ENCODE measurements at regions not wholly inside any gene's neighbourhood (a gene's known extent, or its start where the extent isn't known, plus 50 kb on each side); places are given as distances from the start of the nearest gene placed in this dataset.

DNA sequence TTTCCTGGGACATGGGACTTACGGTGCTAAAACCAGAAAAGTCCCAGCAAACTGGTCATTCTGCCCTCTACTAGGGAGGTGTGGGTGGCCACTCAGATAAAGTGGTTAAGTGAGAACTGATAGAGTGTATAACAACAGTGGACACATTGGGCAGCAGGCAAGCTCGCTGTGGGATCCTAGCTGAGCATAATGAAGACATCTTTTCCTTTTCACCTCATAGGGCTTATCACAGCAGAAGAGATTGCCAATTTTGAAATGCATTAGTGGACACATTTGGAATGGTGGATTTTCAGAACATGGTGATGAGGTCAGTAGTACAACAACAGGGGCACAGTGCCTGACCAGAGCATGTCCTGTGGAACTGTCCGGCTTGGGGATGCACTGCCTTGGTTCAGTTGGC is 477.1 kb upstream of the KIF2A start:
- TF ChIP-seq, protein P1, sequence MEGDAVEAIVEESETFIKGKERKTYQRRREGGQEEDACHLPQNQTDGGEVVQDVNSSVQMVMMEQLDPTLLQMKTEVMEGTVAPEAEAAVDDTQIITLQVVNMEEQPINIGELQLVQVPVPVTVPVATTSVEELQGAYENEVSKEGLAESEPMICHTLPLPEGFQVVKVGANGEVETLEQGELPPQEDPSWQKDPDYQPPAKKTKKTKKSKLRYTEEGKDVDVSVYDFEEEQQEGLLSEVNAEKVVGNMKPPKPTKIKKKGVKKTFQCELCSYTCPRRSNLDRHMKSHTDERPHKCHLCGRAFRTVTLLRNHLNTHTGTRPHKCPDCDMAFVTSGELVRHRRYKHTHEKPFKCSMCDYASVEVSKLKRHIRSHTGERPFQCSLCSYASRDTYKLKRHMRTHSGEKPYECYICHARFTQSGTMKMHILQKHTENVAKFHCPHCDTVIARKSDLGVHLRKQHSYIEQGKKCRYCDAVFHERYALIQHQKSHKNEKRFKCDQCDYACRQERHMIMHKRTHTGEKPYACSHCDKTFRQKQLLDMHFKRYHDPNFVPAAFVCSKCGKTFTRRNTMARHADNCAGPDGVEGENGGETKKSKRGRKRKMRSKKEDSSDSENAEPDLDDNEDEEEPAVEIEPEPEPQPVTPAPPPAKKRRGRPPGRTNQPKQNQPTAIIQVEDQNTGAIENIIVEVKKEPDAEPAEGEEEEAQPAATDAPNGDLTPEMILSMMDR (IDR thresholded peaks at IDR 0.05; ENCODE audit: low read depth, low read length): no peak
- TF ChIP-seq POLR2A (IDR thresholded peaks at IDR 0.05; ENCODE audit: extremely low read depth, insufficient read length) (no peak), MYC (IDR thresholded peaks at IDR 0.05; ENCODE audit: low read depth, low read length) (no peak)
- TF ChIP-seq, protein P2, sequence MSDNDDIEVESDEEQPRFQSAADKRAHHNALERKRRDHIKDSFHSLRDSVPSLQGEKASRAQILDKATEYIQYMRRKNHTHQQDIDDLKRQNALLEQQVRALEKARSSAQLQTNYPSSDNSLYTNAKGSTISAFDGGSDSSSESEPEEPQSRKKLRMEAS (IDR thresholded peaks at IDR 0.05; ENCODE audit: low read depth, low read length): no peak

Measured in NB4 (cell line).